ENCODE measurements at regions not wholly inside any gene's neighbourhood (a gene's known extent, or its start where the extent isn't known, plus 50 kb on each side); places are given as distances from the start of the nearest gene placed in this dataset.

DNA sequence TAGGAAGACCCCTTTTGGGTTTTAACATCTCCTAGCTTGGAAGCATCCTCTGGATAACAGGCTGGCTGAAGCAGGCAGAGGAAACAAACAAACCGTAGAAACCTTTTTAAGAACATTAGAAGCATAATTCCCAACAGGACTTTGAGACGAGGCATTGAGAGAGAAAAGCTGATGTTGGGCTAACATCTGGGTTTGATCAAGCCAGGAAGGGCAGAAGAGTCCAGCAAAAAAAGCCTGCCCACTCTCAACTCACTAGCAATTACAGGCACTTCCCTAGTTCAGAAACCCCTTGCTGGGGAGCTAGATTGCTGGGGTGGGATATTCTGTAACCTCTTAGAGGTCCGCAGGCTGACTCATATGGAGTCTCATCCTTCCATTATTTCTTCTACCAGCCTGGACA lies 75.4 kb upstream of the CTNNA1 start:
- intact Hi-C loops (cut with micrococcal nuclease; ENCODE audit: unreplicated experiment), result no loop called here
- Histone ChIP-seq H3K9me3 (ENCODE audit: control insufficient read depth, insufficient read depth, low read depth, low read length) (no peaks in the 10 kb centered on the region; the same call in 1 of the 2 replicates), H3K27ac (ENCODE audit: low read length) (no peak overlapping the region), H3K4me1 (ENCODE audit: control insufficient read depth, insufficient read depth, low read length) (no peaks in the 10 kb centered on the region), H3K36me3 (ENCODE audit: control insufficient read depth, insufficient read depth, low read length) (no peaks in the 10 kb centered on the region), H3K4me3 (ENCODE audit: low read depth in 2 of 2, low read length in 2 of 2) (no peak overlapping the region), H3K27me3 (ENCODE audit: control insufficient read depth, insufficient read depth, low read length) (no peaks in the 10 kb centered on the region)
- TF ChIP-seq SIN3A (IDR thresholded peaks at IDR 0.05; ENCODE audit: borderline replicate concordance, insufficient read depth, low read depth, low read length) (no peak), TCF7L2 (IDR thresholded peaks at IDR 0.05; ENCODE audit: low read depth, low read length) (no peak), POLR2AphosphoS5 (IDR thresholded peaks at IDR 0.05; ENCODE audit: low read depth, low read length) (no peak)
- DNase-seq (ENCODE audit: low read depth, low spot score), result no peak
- ChIA-PET CTCF (interaction anchor here (0.7 kb wide), 1 partner anchor 16 kb away, joined by 3 read pairs; no protein-coding TSS in a partner anchor), POLR2A (interaction anchor here (0.6 kb wide), 1 partner anchor 102 kb away, joined by 10 read pairs; no protein-coding TSS in a partner anchor)
- in situ Hi-C loops (cut with HindIII; ENCODE audit: low pct_unique_long_range_greater_than_20kb, low sequenced_read_pairs), result no loop called here
- ATAC-seq, result no peak
- BruUV-seq (replicated peaks), result no TSS peak

DNA sequence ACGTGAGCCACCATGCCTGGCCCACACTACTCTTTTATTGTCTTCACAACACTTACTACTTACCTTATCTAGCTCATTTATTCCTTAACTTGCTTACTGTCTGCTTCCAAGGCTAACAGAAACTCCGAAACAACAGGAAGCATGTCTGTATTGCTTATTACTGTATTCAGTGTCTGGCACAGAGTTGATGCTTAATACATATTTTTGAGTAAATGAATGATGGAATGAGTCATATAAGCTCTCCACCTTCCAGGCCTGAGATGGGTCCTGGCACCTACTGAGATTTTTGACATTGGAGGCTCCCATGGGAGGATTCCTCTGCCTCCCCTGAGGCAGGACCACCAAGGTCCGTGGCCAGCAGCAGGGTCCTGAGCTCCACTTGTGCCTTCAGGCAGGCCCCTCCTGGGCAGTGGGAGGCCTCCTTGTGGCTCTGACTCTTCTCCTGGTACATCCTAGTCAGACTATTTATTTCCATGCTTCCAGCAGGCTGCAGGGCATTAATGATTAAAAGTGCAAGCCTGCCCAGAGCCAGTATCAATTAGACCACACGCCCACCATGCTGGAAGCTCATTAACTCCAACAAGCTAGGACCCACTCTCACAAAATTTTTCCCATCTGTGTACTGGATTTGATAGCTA lies 76.5 kb upstream of the CTNNA1 start:
- intact Hi-C loops (cut with micrococcal nuclease; ENCODE audit: unreplicated experiment), result no loop called here

More for the DNA sequence above, 76.5 kb upstream of the CTNNA1 start:
- ATAC-seq (no peak), DNase-seq (ENCODE audit: low read depth, low spot score) (no peak)
- TF ChIP-seq POLR2AphosphoS5 (IDR thresholded peaks at IDR 0.05; ENCODE audit: low read depth, low read length), result no peak
- TF ChIP-seq, protein P1, sequence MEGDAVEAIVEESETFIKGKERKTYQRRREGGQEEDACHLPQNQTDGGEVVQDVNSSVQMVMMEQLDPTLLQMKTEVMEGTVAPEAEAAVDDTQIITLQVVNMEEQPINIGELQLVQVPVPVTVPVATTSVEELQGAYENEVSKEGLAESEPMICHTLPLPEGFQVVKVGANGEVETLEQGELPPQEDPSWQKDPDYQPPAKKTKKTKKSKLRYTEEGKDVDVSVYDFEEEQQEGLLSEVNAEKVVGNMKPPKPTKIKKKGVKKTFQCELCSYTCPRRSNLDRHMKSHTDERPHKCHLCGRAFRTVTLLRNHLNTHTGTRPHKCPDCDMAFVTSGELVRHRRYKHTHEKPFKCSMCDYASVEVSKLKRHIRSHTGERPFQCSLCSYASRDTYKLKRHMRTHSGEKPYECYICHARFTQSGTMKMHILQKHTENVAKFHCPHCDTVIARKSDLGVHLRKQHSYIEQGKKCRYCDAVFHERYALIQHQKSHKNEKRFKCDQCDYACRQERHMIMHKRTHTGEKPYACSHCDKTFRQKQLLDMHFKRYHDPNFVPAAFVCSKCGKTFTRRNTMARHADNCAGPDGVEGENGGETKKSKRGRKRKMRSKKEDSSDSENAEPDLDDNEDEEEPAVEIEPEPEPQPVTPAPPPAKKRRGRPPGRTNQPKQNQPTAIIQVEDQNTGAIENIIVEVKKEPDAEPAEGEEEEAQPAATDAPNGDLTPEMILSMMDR (IDR thresholded peaks at IDR 0.05), result no peak
- no peak for TF ChIP-seq TCF7L2 (IDR thresholded peaks at IDR 0.05; ENCODE audit: low read depth, low read length)
- TF ChIP-seq, protein P2, sequence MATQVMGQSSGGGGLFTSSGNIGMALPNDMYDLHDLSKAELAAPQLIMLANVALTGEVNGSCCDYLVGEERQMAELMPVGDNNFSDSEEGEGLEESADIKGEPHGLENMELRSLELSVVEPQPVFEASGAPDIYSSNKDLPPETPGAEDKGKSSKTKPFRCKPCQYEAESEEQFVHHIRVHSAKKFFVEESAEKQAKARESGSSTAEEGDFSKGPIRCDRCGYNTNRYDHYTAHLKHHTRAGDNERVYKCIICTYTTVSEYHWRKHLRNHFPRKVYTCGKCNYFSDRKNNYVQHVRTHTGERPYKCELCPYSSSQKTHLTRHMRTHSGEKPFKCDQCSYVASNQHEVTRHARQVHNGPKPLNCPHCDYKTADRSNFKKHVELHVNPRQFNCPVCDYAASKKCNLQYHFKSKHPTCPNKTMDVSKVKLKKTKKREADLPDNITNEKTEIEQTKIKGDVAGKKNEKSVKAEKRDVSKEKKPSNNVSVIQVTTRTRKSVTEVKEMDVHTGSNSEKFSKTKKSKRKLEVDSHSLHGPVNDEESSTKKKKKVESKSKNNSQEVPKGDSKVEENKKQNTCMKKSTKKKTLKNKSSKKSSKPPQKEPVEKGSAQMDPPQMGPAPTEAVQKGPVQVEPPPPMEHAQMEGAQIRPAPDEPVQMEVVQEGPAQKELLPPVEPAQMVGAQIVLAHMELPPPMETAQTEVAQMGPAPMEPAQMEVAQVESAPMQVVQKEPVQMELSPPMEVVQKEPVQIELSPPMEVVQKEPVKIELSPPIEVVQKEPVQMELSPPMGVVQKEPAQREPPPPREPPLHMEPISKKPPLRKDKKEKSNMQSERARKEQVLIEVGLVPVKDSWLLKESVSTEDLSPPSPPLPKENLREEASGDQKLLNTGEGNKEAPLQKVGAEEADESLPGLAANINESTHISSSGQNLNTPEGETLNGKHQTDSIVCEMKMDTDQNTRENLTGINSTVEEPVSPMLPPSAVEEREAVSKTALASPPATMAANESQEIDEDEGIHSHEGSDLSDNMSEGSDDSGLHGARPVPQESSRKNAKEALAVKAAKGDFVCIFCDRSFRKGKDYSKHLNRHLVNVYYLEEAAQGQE (IDR thresholded peaks at IDR 0.05; ENCODE audit: insufficient read depth in 1 of 2, low read depth in 2 of 2, low read length in 1 of 2), result no peak
- no peak for TF ChIP-seq SIN3A (IDR thresholded peaks at IDR 0.05; ENCODE audit: borderline replicate concordance, insufficient read depth, low read depth, low read length)
- H3K27me3 ChIP-seq (ENCODE audit: control insufficient read depth, insufficient read depth, low read length), result no peaks in the 10 kb centered on the region
- H3K4me3 ChIP-seq (ENCODE audit: low read depth in 2 of 2, low read length in 2 of 2), result no peak overlapping the region
- no TSS peak for BruUV-seq (replicated peaks)
- in situ Hi-C loops (cut with HindIII; ENCODE audit: low pct_unique_long_range_greater_than_20kb, low sequenced_read_pairs), result no loop called here
- H3K9me3 ChIP-seq (ENCODE audit: control insufficient read depth, insufficient read depth, low read depth, low read length), result no peaks in the 10 kb centered on the region; the same call in 1 of the 2 replicates
- H3K27ac ChIP-seq (ENCODE audit: low read length), result no peak overlapping the region
- H3K36me3 ChIP-seq (ENCODE audit: control insufficient read depth, insufficient read depth, low read length), result no peaks in the 10 kb centered on the region
- POLR2A ChIA-PET, result interaction anchor here (0.6 kb wide), 1 partner anchor 17 kb away, joined by 4 read pairs; no protein-coding TSS in a partner anchor
- CTCF ChIA-PET, result no interaction called here
- no peaks in the 10 kb centered on the region for H3K4me1 ChIP-seq (ENCODE audit: control insufficient read depth, insufficient read depth, low read length)
